HG02759 (cell line): ENCODE measurements at regions not wholly inside any gene's neighbourhood (a gene's known extent, or its start where the extent isn't known, plus 50 kb on each side); places are given as distances from the start of the nearest gene placed in this dataset.
"Not testable (repeated sequence)": the region's sequence is repeated elsewhere in the genome, so short reads cannot be mapped to it uniquely, and the experiment has no call there.

Experiments
- ATAC-seq: cut with Tn5 transposase; IDR thresholded peaks from one replicate; pipeline ENCODE4 v1.9.1; 2021; ENCODE audit warnings: mild to moderate bottlenecking, moderate library complexity; ENCODE audit not compliant: unreplicated experiment

DNA sequence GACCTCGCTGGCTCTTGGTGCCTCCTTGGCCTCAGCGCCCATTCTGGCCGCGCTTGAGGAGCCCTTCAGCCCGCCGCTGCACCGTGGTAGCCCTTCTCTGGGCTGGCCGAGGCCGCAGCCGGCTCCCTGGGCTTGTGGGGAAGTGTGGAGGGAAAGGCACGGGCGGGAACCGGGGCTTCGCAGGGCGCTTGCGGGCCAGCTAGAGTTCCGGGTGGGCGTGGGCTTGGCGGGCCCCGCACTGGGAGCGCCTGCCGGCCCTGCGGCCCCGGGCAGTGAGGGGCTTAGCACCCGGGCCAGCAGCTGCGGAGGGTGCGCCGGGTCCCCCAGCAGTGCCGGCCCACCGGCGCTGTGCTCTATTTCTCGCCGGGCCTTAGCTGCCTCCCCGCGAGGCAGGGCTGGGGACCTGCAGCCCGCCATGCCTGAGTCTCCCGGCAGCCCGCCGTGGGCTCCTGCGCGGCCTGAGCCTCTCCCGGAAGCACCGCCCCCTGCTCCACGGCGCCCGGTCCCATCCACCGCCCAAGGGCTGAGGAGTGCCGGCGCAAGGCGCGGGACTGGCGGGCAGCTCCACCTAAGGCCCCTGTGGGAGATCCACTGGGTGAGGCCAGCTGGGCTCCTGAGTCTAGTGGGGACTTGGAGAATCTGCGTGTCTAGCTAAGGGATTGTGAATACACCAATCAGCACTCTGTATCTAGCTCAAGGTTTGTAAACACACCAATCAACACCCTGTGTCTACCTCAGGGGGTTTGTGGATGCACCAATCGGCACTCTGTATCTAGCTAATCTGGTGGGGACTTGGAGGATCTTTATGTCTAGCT, 141.1 kb downstream of the SLCO4C1 start:
- not testable (repeated sequence) for ATAC-seq

DNA sequence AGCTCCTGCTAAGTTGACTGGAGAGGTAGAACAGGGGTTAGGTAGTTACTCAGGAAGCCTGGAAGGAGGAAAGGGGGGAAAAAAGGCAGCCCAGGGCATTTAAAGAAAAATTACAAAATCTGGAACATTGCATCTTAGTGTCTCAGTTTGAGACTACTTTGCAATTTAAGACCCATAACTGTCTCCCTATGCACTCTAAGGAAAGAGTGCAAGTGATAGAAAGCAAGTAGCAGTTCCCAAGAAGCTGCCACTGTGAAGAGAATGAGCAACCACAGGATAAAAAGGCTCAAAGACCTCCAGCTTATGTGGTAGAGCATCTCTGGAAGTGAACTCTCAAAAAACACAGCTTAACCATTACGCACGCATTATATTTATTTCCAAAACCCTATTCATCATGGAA, 141.8 kb downstream of the SLCO4C1 start:
- ATAC-seq = no peak

DNA sequence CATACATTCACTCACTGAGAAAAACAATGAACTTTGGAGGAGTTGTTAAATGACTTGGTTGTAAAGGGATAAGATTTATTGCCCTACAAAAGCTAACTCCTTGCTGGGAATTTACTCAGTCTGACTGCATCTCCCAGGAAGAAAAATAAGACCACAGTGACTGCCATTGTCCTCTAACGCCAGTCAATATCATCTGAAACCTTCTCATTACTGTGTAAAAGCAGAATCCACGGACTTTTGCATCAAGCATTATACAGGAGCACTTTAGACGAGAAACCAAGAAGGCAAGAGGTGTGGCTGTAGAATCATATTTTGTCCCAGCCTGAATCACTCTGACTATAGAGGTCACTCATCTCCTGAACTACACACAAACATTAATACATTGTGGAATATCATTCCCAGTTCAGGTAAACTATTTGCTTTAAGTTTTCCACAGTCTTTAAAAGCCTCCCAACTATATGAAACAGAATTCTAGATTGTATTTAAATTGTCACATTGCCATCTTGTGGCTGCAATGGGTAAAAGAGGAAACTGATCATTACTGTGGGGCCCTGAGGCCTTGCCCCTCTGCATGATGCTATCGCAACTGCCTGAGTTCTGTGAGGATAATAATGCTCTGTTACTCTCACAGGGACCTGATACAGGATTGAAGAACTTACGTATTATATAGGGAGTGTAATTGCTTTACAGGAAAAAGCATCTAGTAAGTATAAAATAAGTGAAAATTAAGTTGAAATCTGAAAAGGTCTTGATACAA, 142.9 kb downstream of the SLCO4C1 start:
- peak; percentile 82 for ATAC-seq

DNA sequence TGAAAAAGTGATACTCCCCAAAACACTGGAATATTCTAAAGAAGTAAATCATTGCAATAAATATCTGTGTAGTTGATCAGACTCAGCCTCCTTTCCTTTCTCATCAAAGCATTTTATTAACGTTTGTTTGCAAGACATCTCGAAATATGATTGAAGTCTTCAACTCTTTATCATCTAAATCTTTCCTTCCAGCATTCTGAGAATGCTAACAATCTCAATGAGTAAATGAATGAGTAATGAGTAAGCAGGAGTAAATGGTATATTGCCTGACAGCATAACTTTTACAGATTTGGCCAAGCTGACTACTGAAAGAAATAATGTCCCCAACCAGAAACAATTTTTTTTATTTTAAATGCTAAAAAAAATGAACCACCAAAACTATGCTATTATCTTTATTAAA, 157.1 kb downstream of the SLCO4C1 start:
- no peak for ATAC-seq

DNA sequence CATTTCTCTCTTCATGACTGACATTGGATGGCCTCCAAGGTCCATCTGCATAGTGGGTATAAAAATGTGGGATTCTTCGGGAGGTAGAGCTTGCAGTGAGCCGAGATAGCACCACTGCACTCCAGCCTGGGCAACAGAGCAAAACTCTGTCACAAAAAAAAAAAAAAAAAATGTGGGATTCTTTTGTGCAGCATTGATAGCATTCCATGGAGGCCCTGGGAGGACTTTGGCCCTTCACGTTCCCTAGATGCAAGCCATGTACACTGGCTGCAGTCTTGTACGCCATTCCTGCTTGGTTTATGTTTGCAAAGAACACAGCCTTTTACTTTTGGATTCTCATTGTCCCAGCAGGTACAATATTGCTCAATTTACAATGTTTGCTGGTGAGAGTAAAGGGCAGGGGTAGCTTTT, 157.8 kb downstream of the SLCO4C1 start:
- ATAC-seq = no peak

DNA sequence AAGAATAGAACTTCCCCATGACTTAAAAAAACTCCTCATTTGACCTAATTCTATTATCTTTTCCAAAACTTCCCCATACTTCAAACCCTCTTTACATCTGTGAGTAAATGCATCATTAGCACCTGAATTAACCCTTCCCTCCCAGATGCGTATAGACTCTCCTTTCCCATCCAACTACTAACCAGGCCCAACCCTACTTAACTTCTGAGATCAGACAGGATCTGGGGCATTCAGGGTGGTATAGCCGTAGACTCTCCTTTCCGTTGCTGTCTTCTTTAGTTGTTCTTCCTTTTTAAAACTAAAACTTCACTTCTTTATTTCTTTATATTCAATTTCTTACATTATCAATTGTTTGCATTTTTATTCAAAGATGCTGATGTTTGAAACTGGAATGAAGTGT, 165.2 kb downstream of the SLCO4C1 start:
- ATAC-seq = no peak

DNA sequence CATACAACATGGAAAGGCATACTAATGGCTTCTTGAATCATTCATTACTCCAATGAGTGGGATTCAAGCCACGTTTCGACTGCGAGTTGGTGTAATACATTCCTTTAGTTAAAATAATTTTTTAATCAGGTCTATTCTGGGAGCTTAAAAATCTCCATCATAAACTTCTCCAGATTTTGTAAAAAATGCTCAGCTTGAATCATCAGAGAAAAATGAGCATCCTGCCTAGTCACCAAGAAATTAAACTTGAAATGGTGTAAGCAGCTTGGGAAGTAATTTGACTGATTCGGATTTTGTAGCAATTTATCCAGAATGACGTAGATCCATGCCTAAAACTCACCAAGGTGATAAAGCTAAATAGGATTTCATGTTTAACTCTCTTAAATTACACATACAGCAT, 165.7 kb downstream of the SLCO4C1 start:
- ATAC-seq = no peak

DNA sequence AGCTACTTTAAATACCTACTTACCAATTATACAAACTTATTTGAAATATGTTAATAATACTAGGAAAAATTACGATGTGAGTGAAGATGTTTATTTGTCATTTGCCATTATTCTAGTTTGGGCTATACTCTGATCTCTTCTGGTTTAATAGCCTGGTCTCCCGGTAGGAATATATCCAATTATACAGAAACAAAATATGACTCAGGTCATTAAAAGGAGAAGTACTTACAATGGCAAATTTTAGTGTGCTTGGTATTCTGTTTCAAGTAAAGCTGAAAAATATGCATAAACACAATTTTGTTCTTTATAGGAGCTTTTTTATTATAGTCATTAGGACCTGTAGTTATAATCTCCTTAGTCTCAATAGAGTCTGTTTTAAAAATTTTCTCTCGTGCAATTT, 176.8 kb downstream of the SLCO4C1 start:
- no peak for ATAC-seq

DNA sequence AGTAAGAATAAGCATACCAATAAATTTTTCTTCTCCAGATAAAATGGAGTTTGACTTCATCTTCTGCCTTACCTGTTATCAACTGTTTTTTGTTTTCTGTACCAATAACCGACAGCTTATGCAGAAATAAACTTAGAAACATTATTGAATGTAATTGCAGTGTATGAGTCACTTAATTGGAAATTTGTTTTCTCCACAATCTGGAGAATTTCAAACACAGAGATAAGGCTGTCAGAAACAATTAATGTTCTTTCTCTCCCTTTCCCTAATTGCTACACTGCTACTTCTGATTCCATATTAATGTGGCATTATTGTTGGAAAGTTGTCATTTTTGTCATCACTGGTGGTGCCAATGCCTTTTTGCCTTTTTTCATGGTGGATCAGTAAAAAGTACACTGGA, 180.3 kb downstream of the SLCO4C1 start:
- ATAC-seq = no peak

DNA sequence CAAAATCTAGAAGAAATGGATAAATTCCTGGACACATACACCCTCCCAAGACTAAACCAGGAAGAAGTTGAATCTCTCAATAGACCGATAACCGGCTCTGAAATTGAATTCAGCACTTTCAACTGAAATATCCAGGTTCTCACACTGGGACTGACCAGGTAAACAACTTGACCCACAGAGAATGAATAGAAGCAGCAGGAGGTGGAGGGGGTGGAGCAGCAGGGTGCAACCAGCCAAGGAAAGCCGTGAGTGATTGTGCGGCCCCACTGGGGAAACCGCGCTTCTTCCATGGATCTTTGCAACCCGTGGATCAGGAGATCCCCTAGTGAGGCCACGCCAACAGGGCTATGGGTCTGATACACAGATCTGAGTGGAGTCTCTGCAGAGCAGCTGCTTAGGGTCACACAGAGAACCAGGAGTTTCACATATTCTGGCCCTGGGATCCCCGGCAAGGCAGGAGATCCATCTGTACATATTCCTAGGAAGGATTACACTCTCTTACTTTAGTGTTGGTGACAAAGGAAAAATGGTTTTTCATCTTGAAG, 181.5 kb downstream of the SLCO4C1 start:
- ATAC-seq = no peak

DNA sequence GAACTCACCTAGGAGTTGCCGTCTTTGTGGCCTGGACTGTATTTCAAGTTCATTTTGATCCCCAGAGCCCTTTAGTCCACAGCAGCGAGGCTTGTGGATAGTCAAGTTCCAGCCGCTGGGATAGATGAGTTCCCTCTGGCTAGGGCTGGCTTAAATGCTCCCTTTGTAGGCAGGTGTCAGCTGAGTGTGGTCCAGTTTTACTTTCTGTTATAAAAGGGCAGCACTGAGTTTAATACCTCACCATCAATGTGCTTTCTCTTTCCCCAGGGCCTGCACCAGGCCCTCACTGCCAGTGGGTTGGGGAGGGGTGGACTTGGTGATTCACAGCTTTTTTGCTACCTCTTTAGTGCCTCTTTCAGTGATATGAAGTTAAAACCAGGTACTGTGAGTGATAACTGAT, 188.2 kb downstream of the SLCO4C1 start:
- no peak for ATAC-seq

DNA sequence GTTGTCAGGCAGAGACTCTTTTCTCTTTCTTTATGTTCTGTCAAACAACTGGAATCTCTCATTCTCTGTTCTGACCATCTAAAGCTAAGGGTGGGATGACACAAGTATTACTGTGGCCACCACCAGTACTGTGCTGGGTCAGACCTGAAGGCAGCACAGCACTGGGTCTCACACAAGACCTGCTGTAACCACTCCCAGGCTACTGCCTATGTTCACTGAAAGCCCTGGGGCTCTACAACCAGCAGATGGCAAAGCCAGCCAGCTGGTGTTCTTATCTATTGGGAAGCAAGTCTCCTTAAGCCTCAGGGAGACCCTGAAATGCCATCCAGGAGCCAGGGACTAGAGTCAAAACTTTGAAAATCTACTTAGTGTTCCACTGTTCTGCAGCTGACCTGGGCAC, 189.5 kb downstream of the SLCO4C1 start:
- no peak for ATAC-seq

DNA sequence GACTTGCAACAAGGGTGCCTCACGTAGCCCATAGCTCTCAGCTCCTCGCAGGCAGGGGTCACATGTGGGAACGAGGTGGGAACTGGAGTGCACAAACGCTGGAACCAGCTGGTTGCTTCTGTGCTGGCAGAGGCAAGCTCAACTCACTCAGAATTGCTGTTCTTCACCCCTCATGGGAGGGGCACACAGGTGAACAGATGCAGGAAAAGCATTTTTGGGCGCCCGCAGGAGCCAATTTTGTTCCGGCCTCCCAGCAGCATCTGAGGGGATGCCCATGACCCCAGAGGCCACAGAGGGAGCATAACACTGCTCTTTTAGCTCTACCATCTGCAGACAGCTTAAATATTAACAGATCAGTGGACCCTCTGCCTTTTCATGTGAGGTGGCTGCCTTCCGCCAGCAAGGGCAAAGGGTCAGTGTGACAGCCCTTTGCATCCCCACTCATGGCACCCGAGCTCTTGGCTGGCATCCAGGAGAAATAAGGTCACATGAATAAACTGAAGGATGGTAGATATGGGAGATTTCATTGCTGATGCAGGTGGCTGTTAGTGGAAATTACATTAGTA, 196.2 kb downstream of the SLCO4C1 start:
- no peak for ATAC-seq

DNA sequence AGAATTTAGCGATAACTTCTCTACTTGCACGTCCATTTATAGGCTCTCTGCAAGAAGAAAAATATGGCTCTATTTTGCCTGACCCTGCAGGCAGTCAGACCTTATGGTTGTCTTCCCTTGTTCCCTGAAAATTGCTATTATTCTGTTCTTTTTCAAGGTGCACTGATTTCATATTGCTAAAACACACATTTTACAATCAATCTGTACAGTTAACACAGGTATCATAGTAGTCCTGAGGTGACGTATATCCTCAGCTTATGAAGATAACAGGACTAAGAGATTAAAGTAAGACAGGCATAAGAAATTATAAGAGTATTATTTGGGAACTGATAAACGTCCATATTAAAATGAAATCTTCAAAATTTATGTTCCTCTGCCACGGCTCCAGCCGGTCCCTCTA, 197.0 kb downstream of the SLCO4C1 start:
- ATAC-seq = not testable (repeated sequence)

DNA sequence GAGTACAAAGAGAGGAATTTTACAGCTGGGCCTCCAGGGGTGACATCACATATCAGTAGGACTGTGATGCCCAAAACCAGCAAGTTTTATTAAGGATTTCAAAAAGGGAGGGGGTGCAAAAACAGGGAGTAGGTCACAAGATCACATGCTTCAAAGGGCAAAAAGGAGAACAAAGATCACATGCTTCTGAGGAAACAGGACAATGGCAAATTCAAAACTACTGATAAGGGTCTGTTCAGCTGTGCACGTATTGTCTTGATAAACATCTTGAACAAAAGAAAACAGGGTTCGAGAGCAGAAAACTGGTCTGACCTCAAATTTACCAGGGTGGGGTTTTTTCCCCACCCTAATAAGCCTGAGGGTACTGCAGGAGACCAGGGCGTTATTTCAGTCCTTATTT, 197.5 kb downstream of the SLCO4C1 start:
- ATAC-seq = not testable (repeated sequence)

DNA sequence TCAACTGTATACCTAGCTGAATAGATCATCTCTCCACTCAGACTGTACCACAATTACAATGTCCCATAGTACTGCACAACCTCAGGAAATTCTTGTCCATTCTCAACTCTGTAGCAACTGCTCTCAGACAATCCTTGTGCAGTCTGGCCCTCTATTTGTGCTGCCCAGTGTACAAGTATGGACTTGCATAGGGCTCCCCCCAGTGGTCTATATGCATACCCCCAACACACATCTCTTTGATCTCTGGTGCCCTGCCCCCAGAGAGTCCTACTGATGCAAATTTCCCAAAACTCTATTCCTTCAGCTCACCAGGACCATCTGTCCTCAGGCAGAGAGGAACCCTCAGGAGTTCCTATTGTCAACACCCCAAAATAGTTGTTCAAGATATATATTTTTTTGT, 205.3 kb downstream of the SLCO4C1 start:
- peak; percentile 86 for ATAC-seq

DNA sequence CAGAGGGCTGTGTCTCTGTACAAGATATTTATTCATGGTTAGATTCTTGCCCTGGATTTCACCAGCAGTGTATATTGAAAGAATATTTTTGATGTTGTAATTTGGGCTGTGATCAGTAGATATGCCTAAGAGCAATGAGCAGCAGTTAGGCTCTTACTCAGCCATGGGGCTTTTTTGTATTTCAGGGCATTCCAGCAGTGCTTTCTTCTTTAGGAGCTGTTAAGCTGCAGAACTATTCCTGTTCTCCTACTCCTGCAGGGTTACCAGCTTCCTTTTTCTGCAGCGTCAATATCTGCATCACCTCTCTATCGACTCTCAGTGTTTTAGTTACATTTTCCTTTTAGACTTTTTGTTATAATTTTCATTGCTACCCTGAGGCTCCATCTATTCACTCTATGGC, 206.2 kb downstream of the SLCO4C1 start:
- ATAC-seq = no peak

DNA sequence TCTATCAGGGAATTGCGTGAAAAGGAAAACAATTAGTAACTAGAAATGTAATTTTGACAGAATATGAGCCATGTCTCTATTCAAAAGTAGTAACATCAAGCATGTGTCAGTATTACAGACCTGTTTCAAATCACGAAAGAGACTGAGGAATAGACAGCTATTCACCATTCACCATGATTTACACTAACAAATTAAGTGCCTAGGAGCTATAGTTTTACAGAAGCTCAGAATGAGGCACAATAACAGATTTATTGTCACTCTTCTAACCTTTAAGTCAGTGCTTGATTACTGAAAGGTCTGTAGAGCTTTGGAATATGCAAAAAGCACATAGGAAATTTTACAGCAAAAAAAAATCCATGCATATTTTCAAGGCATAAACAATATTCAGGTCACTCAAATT, 208.2 kb downstream of the SLCO4C1 start:
- ATAC-seq = no peak

DNA sequence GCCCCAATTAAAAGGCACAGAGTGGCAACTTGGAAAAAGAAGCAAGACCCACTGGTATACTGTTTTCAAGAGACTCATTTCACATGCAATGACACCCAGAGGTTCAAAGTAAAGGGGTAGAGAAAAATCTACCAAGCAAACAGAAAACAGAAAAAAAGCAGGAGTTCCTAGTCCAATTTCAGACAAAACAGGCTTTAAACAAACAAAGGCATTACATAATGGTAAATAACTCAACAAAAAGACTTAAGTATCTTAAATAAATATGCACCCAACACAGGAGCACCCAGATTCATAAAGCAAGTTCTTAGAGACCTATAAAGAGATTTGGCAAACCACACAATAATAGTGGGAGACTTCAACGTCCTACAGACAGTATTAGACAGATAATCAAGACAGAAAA, 215.8 kb downstream of the SLCO4C1 start:
- ATAC-seq = no peak

DNA sequence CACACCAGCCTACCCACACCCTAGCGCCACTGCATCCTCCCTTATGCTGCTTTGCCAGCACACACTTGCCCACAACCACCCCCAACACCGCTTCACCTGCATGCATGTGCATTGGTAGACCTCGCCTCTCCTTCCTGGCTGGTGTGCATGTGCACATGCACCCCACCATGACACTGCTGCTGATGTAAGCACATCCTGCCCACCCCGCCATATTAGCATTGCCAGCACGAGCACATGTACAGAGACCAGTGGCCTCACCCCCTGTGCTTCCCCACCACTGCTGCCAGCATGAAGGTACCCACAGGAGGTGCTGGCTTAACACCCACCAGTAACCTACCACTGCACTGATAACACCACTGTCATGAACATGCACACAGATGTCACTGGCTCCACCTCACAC, 218.2 kb downstream of the SLCO4C1 start:
- ATAC-seq = no peak

DNA sequence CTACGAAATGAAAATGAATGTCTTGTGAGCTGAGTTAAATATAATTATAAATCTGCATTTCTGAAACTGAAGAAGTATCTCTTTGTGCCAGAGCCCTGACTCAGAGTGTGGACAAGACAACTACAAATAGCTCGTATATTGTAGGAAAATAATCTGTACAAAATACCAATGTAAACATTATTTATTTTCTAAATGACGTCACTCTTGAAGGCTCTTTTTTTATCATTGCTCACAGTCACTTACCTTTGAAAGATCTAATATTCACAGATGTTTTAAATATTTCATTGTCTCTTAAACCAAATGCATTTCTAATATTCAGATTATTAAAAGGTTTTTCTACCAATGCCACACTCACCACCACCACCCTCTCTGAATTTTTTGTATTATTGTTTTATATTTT, 226.1 kb downstream of the SLCO4C1 start:
- no peak for ATAC-seq

DNA sequence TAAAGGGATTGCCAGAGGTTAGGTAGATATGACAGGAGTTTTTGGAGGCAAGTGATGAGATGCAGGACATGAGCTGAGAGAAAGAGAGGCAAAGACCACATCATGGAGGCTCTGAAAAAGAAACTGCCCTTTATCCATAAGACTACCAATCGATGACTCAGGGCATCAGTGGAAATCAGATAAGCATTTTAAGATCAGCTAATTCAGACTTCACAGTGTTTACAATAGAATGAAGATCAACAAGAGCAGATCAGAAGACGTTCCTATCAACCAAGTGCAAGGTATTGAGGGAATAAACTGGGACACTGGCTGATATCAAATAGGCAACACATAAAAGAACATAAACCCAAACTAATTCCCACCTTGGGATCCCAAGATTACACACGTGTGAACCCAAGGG, 227.2 kb downstream of the SLCO4C1 start:
- ATAC-seq = no peak
